ENCODE measurements at regions not wholly inside any gene's neighbourhood (a gene's known extent, or its start where the extent isn't known, plus 50 kb on each side); places are given as distances from the start of the nearest gene placed in this dataset.

DNA sequence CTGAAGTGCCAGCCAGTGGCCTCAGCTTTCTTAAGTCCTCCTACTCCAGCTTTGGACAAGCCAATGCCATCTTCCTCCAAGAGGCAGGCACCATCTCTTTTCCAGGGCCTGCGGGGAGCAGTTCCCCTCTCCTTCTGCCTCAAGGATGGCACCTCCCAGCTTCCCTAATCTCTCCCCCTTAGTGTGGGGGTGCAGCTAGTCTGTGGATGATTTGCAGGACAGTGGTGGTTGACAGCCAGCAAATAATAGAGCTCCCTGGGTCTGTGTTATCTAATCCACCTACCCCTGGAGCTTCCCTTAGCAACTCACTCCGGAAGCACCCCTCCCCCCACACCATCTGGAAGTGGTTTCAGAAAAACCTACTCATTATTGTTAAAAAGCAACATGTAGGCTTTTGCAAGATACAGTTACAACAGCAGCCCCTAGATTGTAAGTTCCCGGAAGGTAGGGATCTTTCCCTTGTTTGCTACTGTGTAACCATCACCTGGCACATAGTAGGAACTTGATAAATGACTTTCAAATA, 247.1 kb downstream of the BCOR start (continued):
- TF ChIP-seq JUN (IDR thresholded peaks at IDR 0.05; ENCODE audit: borderline replicate concordance, low read depth, low read length) (peak; percentile 40; the same call in 1 of the 2 replicates), JUN (CRISPR knock-in tag; IDR thresholded peaks at IDR 0.05; ENCODE audit: borderline replicate concordance) (no peak), GTF2A2 (tag; IDR thresholded peaks at IDR 0.05) (no peak), MTA3 (IDR thresholded peaks at IDR 0.05; ENCODE audit: borderline replicate concordance) (0 out of 2 replicates have a peak, but pooled peaks have one; percentile 41), MTA2 (IDR thresholded peaks at IDR 0.05; ENCODE audit: low read depth) (peak; percentile 30; the same call in 1 of the 2 replicates)
- TF ChIP-seq, protein P1, sequence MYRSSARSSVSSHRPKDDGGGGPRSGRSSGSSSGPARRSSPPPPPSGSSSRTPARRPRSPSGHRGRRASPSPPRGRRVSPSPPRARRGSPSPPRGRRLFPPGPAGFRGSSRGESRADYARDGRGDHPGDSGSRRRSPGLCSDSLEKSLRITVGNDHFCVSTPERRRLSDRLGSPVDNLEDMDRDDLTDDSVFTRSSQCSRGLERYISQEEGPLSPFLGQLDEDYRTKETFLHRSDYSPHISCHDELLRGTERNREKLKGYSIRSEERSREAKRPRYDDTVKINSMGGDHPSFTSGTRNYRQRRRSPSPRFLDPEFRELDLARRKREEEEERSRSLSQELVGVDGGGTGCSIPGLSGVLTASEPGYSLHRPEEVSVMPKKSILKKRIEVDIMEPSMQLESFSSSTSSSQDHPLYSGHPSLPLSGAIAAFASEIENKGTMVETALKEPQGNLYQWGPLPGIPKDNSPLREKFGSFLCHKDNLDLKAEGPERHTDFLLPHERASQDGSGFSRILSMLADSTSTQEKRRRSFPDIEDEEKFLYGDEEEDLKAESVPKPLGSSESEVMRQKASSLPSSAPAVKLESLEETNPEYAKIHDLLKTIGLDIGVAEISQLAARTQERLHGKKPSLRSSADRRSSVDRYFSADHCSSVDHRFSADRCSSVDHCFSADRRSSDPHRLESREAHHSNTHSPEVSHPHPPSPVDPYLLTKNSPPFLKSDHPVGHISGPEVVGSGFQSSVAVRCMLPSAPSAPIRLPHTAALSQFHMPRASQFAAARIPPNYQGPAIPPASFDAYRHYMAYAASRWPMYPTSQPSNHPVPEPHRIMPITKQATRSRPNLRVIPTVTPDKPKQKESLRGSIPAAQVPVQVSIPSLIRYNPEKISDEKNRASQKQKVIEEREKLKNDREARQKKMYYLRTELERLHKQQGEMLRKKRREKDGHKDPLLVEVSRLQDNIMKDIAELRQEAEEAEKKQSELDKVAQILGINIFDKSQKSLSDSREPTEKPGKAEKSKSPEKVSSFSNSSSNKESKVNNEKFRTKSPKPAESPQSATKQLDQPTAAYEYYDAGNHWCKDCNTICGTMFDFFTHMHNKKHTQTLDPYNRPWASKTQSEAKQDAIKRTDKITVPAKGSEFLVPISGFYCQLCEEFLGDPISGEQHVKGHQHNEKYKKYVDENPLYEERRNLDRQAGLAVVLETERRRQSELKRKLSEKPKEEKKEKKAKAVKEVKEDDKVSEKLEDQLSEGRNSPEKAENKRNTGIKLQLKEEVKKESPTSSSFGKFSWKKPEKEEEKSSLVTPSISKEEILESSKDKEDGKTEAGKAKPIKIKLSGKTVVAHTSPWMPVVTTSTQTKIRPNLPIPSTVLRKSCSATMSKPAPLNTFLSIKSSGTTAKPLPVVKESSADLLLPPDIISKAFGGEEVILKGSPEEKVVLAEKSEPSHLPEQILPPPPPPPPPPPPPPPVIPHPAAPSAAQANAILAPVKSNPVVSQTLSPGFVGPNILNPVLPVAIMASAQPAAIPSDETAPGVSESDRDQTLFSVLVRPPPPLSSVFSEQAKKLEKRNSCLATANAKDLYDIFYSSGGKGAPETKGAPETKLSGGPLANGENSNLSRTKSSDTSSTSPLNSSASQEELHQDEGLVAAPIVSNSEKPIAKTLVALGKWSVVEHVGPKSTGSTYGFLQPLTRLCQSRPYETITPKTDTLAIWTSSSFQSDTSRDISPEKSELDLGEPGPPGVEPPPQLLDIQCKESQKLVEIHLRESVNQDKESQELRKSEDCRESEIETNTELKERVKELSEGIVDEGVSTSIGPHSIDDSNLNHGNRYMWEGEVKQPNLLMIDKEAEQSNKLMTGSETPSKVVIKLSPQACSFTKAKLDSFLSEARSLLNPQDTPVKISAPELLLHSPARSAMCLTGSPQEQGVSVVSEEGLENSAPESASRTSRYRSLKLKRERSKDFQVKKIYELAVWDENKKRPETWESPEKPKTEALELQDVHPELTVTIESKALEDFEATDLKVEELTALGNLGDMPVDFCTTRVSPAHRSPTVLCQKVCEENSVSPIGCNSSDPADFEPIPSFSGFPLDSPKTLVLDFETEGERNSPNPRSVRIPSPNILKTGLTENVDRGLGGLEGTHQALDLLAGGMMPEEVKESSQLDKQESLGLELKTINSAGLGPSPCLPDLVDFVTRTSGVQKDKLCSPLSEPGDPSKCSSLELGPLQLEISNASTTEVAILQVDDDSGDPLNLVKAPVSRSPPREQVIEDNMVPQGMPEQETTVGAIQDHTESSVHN (IDR thresholded peaks at IDR 0.05; ENCODE audit: borderline replicate concordance in 1 of 2, low read depth in 1 of 2) = 0 out of 4 replicates have a peak, but pooled peaks of 1 of the 2 experiments have one; percentile 81
